ELR (cell line): ENCODE measurements at regions not wholly inside any gene's neighbourhood (a gene's known extent, or its start where the extent isn't known, plus 50 kb on each side); places are given as distances from the start of the nearest gene placed in this dataset.
A peak's percentile ranks its signal among the peaks of the same experiment; 100 is the strongest.
"Not testable (repeated sequence)": the region's sequence is repeated elsewhere in the genome, so short reads cannot be mapped to it uniquely, and the experiment has no call there.

Experiments
- DNase-seq: peaks from one replicate; pipeline ENCODE4 v3.0.0-alpha.2; 2015; ENCODE audit warnings: low read depth

DNA sequence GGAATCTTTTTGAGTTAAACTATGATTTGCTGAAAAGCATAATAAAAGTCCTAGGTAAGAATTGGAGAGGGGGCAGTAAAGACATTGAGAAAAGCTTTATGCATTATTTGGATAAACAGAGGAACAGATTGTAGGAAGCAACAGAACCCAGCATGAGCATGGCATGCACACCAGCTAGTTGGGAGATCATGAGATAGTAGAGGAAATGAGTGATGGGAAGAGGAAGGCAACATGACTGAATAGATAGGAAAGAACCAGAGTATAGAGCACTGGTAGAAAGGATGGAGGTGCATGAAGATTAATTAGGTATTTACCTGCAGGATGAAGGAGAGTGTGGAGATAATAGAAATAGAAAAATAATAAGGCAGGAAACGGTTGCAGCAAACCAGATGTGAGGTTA lies 248.5 kb upstream of the LMO3 start:
- DNase-seq = no peak

DNA sequence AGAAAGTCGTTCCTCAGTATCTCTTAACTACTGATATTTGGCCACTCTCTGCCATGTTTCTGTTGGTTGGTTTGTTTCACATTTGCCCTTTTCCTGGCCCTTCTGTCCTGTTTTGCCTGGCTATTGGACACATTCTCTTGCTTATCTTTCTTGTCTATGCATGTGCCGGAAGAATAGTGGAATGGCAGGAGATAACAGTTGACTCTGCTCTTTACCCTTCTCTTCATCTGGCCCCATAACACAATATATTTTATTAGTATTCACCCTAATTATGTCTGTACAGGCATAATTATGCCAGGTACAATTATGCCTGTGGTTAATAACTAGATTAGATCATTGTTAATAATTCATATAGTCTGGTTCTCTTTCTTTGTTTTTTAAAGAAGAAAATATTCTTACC lies 243.5 kb upstream of the LMO3 start:
- DNase-seq = no peak

DNA sequence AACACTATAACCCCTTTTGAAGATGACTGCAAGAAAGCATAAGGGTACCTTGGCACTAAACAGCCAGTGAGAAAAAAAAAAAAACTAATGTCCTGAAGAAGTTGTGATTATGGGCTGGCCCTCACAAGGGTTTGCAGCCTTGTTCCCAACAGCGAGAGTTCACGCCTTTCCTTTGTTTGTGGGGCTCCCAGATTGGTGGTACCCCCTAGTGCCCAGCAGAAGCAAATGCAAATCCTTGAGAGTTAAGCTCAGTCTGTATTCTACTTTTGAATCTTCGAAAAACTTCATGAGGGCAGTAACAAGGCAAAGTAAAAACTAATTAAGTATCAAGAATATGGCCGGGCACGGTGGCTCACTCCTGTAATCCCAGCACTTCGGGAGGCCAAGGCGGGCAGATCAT lies 238.9 kb upstream of the LMO3 start:
- DNase-seq = peak; percentile 13

DNA sequence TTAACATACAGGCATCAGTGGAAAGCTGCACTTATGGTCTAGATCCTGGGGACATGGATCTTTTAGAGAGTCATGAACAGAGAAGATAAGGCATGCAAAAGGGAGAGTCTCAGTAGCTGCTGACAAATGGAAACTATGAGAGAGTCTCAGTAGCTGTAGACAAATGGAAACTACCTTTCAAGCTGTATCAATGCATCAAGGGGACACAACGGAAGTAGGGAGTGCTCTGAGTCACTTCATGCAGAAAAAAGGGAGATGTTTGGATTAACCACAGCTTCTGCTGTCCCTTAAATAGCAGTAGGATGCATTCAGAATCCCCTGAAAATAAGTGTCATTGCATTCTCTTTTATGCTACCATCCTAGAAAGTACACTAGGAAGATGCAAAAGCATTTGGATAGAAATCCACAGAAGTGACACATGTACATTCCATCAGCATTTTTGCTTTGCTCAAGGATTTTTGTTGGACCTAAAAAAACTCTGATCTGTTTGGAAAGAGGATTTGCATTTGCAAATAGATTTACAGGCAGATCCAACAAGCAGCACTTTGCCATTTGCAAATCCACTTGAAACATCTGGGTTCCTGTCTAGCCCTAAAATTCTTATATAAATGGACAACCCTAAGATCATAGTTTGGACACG lies 227.5 kb upstream of the LMO3 start:
- DNase-seq = no peak

DNA sequence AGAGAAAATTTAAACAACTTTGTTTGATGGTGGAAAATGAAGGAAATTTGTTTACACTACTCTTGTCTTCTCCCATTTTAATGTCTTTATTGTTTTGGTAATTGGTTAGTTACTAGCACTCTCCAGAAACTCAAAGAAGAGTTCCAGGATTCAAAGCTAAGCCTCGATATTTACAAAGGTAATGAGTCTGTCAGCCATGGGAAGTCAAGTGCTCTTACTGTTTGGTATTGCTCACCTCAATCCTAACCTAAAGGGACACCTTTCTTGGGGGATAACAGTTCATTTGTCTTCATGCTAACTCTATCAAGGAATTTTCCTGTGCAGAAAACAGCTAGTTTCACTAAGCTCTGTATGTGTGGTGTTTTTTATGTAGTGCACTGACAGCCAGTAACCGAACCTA lies 222.9 kb upstream of the LMO3 start:
- DNase-seq = no peak

DNA sequence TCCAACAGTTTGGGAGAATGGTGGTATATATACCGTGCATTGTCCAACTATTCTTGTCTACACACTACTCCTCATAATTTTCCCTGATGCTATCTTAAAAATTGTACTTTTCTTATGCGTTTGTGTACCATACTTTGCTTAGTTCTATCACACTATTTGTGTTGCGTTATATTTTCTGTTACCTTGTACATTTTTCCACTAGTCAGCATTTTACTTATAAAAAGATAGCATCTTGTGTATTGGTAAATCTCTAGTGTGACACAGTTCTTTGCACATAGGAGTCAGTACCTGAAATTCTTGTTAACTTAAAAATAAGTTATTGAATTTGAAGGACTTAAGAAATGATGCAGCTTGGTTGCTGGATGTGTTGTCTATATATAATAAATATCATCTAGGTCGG lies 201.8 kb upstream of the LMO3 start:
- no peak for DNase-seq

DNA sequence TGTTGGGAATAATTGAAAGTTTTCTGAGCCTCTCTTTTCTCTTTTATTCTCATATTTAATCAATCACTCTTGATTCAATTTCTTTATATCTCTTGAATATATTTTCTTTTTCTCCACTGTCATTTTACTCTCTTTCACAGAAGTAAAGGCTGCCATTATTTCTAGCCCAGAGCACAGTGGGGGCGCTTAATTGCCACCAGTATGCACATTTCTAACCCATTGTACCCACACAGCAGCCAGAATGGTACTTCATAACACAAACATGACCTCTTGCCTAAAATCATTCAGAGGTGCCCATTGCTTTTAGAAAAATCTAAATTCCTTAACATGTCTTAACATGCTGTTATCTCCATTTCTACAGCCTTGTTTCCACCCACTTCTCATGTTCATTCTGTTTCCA lies 190.2 kb upstream of the LMO3 start:
- no peak for DNase-seq

DNA sequence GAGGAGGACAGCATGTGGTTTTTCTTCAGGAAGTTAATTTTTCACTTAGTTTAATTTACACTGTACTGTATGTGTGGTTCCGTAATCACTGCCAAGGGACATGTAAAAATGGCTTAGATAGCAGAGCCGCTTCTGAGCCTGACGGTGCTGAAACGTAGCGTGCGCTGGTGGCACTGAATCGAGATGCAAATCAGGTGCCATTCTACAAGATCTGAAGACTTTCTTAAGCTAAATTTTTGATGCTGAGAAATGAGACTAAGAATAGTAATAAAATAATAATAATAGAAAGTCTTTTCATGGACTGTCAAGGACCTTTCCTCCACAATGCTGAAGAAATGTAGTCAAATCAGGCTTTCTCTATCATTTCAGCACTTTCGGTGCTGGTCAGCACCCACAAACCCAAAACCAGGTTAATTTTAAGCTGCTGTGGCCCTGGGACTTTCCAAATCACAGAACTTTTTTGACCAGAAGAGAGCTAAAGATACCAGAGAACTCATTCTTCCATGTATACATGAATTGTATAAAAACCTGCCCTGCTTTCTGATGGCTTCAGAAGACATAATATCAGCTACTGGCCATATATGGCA lies 183.3 kb upstream of the LMO3 start:
- no peak for DNase-seq

DNA sequence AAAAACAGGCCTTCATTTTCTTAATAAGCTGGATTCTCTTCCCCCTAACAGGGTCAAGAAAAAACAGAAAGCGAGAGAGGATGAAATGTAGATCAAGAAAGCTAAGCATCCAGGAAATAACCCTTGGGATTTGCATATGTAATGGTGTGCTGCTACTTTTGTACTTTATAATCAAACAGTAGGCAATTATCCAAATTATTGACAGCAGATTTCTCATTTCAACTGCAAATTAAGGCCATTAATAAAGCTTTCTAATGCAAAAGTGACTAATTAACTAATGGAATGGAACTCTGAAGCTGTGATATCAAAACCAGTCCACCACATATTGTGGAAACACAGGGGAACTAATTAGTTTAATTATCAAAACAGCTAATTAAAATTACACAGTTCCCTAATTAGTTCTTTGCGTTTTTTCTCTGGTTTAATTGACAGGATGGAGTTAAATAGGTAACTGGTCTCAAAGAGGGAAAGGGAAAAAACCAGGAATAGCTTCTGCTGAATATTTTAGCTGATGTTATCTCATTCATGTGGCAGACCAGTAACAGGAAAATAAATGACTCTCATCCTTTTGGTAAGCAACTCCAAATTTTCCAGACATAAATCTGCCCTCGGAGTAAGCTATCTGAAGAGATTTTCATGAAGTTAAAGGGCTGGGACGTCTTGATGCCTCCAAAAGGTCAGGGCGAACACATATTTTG lies 182.7 kb upstream of the LMO3 start:
- no peak for DNase-seq

DNA sequence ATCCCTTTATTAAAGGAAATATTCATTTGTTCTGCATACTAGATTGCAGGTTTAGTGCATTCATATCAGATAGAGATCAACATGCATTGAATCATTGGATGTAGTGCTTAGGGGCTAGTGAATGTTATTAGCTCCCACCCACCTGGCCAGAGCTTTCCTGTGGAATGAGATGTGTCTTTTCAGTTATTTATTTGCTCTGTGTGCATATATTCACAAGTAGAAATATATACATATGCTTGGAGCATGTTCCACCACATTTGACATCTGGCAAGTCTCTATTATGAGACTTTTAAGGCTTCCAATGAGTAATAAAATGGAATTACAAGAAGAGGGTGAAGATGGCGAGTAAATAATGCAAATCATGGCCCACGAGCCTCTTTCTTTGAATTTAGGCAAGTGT lies 180.0 kb upstream of the LMO3 start:
- DNase-seq = no peak

DNA sequence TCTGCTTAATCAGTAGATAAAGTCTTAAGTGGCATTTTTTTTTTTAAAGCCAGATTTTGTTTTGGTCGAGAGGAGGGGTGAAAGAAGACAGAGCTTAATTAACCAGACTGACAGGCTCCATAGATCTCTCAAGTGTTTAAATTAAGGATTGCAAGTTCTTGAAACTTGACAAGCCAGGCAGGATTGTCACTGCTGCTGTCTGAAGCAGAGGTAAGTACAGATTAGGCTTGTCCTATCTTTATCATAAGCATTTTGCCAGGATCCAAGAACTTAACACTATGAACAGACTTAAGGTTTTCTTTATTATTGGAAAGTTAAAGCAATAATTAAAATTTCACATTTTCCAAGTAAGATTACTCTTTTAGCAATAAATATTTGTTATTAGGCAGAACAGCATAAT lies 179.6 kb upstream of the LMO3 start:
- no peak for DNase-seq

DNA sequence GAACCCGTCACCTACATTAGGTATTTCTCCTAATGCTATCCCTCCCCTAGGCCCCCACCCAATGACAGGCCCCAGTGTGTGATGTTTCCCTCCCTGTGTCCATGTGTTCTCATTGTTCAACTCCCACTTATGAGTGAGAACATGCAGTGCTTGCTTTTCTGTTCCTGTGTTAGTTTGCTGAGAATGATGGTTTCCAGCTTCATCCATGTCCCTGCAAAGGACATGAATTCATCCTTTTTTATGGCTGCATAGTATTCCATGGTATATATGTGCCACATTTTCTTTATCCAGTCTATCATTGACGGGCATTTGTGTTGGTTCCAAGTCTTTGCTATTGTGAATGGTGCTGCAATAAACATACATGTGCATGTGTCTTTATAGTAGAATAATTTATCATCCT lies 163.2 kb upstream of the LMO3 start:
- not testable (repeated sequence) for DNase-seq

DNA sequence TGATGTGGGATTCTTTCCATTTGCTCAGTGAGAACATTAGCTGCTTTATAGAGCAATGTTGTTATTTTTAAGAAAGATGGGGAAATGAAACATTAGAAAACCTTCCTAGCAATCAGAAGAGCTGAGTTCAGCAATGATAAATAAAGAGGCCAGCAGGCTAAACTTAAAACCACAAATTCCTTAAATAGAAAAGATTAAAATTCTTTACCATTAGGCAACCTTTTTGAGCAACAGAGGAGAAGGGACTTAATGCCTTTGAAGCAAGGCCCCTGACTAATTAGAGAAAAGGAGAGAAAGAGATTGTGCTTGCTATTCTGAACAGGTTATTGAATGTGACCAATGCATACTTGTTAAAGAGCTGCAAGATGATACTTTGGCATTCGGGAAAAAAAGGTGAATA lies 160.8 kb upstream of the LMO3 start:
- DNase-seq = no peak

DNA sequence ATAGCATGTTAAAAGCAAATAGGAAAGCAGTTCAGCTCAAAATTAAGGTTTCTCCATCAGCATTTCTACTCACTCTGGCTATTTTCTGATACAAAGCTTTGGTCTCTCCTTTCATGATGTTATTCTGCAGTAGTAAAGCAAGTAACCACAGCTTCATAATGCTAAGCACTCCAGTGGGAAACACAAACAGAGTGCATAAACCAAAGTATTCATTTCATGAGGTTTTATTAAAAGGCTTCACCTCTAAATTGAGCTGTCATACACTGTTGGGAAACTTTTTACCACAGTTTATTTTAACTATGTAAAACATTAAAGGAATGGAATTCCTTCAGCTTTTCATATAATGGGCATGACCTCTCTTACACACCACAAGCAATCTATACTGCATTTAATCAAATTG lies 157.9 kb upstream of the LMO3 start:
- no peak for DNase-seq

DNA sequence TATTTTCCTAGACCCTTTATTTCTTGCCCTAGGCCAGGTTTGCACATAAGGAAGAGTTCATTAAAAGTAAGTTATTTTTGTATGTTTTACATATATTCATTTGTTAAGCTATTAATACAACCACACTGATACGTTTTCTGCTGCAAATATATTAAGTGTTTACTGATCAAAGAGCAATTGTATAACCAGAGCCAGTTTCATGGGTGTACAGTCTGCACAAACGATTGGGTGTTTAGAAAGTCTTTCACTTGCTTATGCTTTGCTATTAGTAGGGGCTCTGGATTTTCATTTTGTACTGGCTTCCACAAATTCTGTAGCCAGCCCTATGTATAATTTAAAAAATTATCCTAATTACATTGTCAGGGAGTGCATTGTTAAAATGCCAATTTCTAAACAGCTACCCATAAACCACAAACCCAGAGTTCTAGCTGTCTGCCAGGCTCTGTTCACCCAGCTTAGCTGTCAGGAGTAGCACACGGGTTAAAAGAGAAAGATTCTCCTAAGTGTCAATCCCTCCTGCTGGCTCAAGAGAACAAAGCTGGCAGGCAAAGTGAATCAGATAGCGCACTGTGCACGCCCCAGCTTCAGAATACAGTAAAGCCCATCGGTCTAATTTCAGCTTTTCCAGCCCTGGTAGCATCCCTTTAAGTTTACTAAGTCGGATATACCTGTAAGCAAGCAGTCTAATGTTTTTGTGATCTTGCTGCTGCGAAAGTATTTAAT lies 151.0 kb upstream of the LMO3 start:
- no peak for DNase-seq

DNA sequence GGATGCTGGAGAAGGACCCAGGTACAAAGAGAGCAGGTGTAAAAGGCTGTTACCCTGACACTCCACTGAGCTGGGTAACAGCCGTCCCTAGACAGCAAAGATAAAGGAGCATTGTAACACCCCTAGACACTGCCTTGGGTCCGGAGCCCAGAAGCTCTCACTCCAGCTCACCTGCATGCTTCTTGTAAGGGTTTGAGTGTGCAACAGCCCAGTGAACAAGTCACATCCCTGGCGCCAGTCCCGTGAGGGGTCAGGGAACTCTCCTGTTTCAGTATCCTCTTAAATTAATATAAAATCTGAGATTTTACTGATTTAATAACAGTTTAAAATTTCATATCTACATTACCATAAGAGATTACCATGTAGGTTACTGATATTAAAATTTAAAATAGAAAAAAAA lies 124.8 kb upstream of the LMO3 start:
- DNase-seq = no peak

DNA sequence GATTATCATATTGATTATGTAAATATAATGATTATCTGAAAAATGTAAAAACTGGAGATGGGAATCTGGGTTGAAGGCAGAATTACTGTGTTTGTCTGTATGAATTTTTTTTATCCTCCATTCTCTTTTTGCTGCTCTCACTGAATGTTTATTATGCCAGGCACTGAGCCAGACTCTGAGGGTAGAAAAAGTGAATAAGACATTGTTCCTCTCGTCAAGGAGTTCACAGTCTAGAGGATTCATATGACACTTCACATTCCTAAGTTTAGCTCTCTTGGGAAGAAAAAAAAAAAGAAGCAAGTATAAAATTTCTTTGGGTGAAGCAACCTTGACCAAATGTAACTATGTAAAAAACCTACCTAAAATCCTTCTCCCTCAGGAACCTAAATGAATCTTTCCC lies 120.9 kb upstream of the LMO3 start:
- DNase-seq = no peak

DNA sequence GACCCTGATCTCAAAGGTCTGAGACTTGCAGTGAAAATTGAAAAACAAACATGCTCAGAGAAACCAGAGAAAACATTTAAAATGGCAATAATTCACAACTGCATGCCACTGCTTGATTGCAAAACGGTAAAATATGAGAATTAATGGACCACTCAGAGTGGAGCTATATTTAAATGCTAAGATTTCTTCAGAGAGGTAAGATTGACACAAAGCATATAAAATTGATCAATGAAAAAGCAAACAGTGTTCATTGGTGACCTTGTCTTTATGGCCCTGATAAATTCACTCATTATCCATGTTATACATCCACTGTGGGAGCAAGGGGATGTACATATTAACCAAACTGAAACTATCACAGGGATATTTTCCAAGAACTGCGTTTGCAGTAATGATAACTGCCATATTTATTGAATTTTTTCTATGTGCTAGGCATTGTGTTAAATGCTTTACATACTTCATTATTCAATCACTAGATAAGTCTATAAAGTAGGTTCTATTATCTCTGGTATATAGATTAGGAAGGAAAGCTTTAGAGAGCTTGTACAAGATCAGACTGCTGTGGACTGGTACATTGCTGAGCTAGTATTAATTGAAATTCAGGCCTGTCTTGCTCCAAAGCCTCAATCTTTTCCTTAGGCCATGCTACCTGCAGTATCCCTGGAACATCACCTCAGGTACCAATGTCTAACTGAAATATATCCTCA lies 113.9 kb upstream of the LMO3 start:
- no peak for DNase-seq

DNA sequence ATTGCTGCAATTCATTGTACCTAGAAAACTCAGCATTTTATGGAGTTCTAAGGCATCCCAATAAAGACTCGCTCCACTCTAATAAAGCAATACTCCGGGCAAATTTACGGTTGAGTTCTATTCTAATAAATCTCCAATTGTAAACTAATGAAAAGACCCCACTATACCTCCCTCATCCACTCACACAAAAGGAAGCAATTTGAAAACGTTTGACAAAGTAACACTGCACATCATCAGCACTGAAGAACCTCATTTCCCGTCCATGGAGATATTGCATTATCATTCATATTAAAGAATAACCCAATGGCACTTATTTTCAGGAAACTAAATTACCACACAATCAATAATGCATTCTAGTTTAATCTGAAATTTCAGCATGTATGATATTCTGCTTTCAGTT lies 111.0 kb upstream of the LMO3 start:
- no peak for DNase-seq

DNA sequence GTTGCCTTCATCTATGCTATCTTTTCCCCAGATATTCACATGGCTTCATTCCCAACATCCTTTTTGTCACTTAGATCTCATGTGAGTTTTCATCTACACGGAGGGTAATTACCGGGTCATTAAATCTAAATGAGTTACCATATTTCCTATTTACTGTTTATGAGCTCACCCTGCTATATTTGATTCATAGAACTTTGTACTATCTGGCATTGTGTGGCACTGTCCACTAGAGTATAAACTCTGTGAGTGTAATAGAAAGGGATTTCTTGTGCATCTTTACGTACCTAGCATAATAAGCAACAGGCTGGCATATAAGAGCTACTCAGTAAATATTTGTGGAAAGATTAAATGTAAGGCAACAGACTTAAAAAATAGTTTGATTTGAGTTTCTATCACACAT lies 86.1 kb upstream of the LMO3 start:
- DNase-seq = no peak

DNA sequence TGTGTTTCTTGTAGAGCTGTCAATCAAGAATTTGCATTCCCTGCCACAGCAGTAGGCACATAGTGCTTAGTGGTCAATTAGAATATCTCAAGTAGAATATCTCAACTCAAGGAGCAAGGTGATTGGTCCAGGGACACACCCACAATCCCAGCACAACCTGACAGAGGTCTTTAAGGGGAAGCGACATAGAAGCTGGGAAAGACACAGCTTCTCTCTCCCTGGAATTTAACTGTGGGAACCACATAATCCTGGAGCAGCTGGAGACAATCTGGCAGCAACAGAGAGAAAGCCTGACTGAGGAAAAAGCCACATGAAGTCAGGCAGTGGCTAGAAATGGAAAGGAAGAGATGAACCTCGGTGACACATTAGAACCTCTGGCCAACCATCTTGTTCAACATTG lies 85.7 kb upstream of the LMO3 start:
- DNase-seq = no peak

DNA sequence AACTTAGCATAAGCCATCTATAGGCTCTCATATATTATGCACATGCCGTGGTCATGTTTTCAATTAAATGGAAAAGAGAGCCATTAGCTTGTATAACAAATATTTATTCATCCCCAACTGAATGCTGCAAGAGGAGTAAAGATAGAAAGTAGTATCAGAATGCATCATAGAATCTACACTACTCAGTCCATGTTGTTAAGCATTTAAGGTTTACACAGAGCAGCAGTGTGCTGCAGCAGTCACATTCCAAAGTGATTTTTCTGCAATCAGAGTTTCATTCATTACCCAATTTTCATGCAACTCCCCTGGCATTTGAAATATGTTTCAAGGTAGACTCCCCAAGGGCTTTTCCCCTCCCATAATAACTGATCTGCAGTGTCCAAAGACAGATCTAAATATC lies 82.2 kb upstream of the LMO3 start:
- DNase-seq = no peak

DNA sequence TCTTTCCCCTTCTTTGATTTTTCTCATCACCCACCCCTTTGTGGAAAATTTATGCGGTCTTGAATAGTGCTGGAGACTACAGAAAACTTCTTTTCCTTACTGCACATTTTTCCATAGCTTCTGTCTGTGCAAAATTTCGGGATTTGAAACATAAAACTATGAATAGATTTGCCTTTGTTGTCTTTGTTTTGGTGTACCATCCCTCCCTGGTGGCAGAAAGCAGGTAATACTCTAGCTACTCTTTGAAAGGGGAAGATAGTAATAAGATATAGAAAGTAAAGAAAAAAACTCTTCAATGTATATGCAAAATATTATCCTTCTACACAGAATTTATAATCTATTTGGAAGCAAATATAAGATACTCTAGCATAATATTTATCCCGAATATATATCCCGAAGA lies 79.1 kb upstream of the LMO3 start:
- no peak for DNase-seq
